ENCODE measurements at regions not wholly inside any gene's neighbourhood (a gene's known extent, or its start where the extent isn't known, plus 50 kb on each side); places are given as distances from the start of the nearest gene placed in this dataset.

GRCh38 chr10:105409370-105409769 is 768.3 kb downstream of the SORCS3 start:
- FAIRE-seq: no peak

More at GRCh38 chr10:105409370-105409769, 768.3 kb downstream of the SORCS3 start:
- no peaks in the 10 kb centered on the region for H4K20me1 ChIP-seq (replicated peaks; ENCODE audit: control insufficient read depth, extremely low read depth, insufficient read depth, low read length)
- H3K27me3 ChIP-seq (ENCODE audit: control insufficient read depth in 2 of 2, insufficient read depth in 2 of 2, low read length in 2 of 2): no peaks in the 10 kb centered on the region
- no peak for DNase-seq (ENCODE audit: low read depth, low spot score)
- H3K4me1 ChIP-seq (ENCODE audit: control insufficient read depth, extremely low read depth, insufficient read depth, low read length): no peaks in the 10 kb centered on the region
- CTCF ChIA-PET: no interaction called here
- TF ChIP-seq EZH2 (IDR thresholded peaks at IDR 0.05; ENCODE audit: borderline replicate concordance, low read depth, low read length, severe bottlenecking): no peak
- TF ChIP-seq MYC (IDR thresholded peaks at IDR 0.05; ENCODE audit: low read depth, low read length): no peak
- TF ChIP-seq MAX (IDR thresholded peaks at IDR 0.05; ENCODE audit: insufficient read depth, insufficient read length): no peak
- TF ChIP-seq JUN (IDR thresholded peaks at IDR 0.05; ENCODE audit: borderline replicate concordance, insufficient read depth, insufficient read length, low read depth): no peak
- no peak for TF ChIP-seq POLR2AphosphoS5 (IDR thresholded peaks at IDR 0.05; ENCODE audit: insufficient read depth, low read depth, low read length)
- TF ChIP-seq, protein P1, sequence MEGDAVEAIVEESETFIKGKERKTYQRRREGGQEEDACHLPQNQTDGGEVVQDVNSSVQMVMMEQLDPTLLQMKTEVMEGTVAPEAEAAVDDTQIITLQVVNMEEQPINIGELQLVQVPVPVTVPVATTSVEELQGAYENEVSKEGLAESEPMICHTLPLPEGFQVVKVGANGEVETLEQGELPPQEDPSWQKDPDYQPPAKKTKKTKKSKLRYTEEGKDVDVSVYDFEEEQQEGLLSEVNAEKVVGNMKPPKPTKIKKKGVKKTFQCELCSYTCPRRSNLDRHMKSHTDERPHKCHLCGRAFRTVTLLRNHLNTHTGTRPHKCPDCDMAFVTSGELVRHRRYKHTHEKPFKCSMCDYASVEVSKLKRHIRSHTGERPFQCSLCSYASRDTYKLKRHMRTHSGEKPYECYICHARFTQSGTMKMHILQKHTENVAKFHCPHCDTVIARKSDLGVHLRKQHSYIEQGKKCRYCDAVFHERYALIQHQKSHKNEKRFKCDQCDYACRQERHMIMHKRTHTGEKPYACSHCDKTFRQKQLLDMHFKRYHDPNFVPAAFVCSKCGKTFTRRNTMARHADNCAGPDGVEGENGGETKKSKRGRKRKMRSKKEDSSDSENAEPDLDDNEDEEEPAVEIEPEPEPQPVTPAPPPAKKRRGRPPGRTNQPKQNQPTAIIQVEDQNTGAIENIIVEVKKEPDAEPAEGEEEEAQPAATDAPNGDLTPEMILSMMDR (IDR thresholded peaks at IDR 0.05; ENCODE audit: extremely low read depth in 1 of 2, insufficient read depth in 1 of 2, low read depth in 1 of 2, low read length in 2 of 2): no peak
- no peak for TF ChIP-seq POLR2A (IDR thresholded peaks at IDR 0.05; ENCODE audit: low read depth, low read length)
- no peak for TF ChIP-seq FOS (IDR thresholded peaks at IDR 0.05; ENCODE audit: borderline replicate concordance, insufficient read depth, low read length)
- no peak for TF ChIP-seq GATA2 (IDR thresholded peaks at IDR 0.05; ENCODE audit: insufficient read depth, insufficient read length, low read depth, low read length)
- H3K9me1 ChIP-seq (replicated peaks; ENCODE audit: control insufficient read depth, extremely low read depth, insufficient read depth, low read length): no peaks in the 10 kb centered on the region
- H3K9me3 ChIP-seq (replicated peaks; ENCODE audit: control insufficient read depth, insufficient read depth, low read length): no peaks in the 10 kb centered on the region
- intact Hi-C loops (cut with micrococcal nuclease) (no loop called here), dilution Hi-C loops (cut with MboI; ENCODE audit: extremely low pct_ligation_motif_present, low sequenced_read_pairs) (no loop called here)
- no peaks in the 10 kb centered on the region for H3K79me2 ChIP-seq (ENCODE audit: control insufficient read depth, insufficient read depth, low read length)
- no peak overlapping the region for H2AFZ ChIP-seq (ENCODE audit: low read depth, low read length)
- H3K36me3 ChIP-seq (ENCODE audit: control insufficient read depth in 2 of 2, extremely low read depth in 1 of 2, insufficient read depth in 2 of 2, low read length in 2 of 2): no peaks in the 10 kb centered on the region
- no peak overlapping the region for H3K4me3 ChIP-seq (replicated peaks in 1 of 3; ENCODE audit: insufficient read depth in 1 of 3, low read depth in 1 of 3, low read length in 3 of 3)
- no peak overlapping the region for H3K4me2 ChIP-seq (ENCODE audit: insufficient read depth, low read length)
- POLR2A ChIA-PET: no interaction called here
- no TSS peak for BruUV-seq (replicated peaks)
- no peak overlapping the region for H3K9ac ChIP-seq (replicated peaks; ENCODE audit: extremely low read depth, insufficient read depth, low read length)
- H3K27ac ChIP-seq (ENCODE audit: insufficient read depth, low read depth, low read length): no peak overlapping the region

Measured in endothelial cell of umbilical vein (primary cell).